ENCODE measurements at regions not wholly inside any gene's neighbourhood (a gene's known extent, or its start where the extent isn't known, plus 50 kb on each side); places are given as distances from the start of the nearest gene placed in this dataset.
"Not testable (repeated sequence)": the region's sequence is repeated elsewhere in the genome, so short reads cannot be mapped to it uniquely, and the experiment has no call there.

GRCh38 chr7:131808156-131808555, 251.7 kb upstream of the PODXL start:
- not testable (repeated sequence) for H3K9me3 ChIP-seq (ENCODE audit: control insufficient read depth, insufficient read depth, low read length); H3K27me3 ChIP-seq (ENCODE audit: control insufficient read depth, insufficient read depth, low read length); H3K27ac ChIP-seq (ENCODE audit: low read depth, low read length); H3K4me3 ChIP-seq (ENCODE audit: low read depth, low read length); H3K36me3 ChIP-seq (ENCODE audit: control insufficient read depth, insufficient read depth, low read length); DNase-seq (ENCODE audit: low read depth in 4 of 6, low spot score in 6 of 6); H3K4me1 ChIP-seq (ENCODE audit: control insufficient read depth, insufficient read depth, low read length)
- WGBS (ENCODE audit: insufficient coverage) = 100% methylated on average over 7 of the region's 8 CpGs

- WGBS (ENCODE audit: insufficient coverage) = 17% methylated on average over 2 of the region's 7 CpGs
- Histone ChIP-seq H3K27ac (ENCODE audit: low read depth, low read length) (no peak overlapping the region), H3K27me3 (ENCODE audit: control insufficient read depth, insufficient read depth, low read length) (no peaks in the 10 kb centered on the region), H3K36me3 (ENCODE audit: control insufficient read depth, insufficient read depth, low read length) (no peaks in the 10 kb centered on the region), H3K9me3 (ENCODE audit: control insufficient read depth, insufficient read depth, low read length) (no peaks in the 10 kb centered on the region), H3K4me1 (ENCODE audit: control insufficient read depth, insufficient read depth, low read length) (no peaks in the 10 kb centered on the region), H3K4me3 (ENCODE audit: low read depth, low read length) (no peak overlapping the region)
- DNase-seq (ENCODE audit: low read depth in 4 of 6, low spot score in 6 of 6) = peak in 2 of 6 donors; percentile 38 to 64
These were observed 247.4 kb upstream of the PODXL start for GRCh38 chr7:131803816-131804215.

GRCh38 chr7:131802195-131802864, 245.9 kb upstream of the PODXL start:
- no peak overlapping the region for H3K4me3 ChIP-seq (ENCODE audit: low read depth, low read length)
- no peak for DNase-seq (ENCODE audit: low read depth in 4 of 6, low spot score in 6 of 6)
- no peaks in the 10 kb centered on the region for H3K9me3 ChIP-seq (ENCODE audit: control insufficient read depth, insufficient read depth, low read length)
- no peak overlapping the region for H3K27ac ChIP-seq (ENCODE audit: low read depth, low read length)
- WGBS (ENCODE audit: insufficient coverage) = 87% methylated on average over 5 of the region's 9 CpGs
- no peaks in the 10 kb centered on the region for H3K27me3 ChIP-seq (ENCODE audit: control insufficient read depth, insufficient read depth, low read length)
- H3K36me3 ChIP-seq (ENCODE audit: control insufficient read depth, insufficient read depth, low read length) = no peaks in the 10 kb centered on the region
- H3K4me1 ChIP-seq (ENCODE audit: control insufficient read depth, insufficient read depth, low read length) = no peaks in the 10 kb centered on the region

- no peak overlapping the region for H3K27ac ChIP-seq (ENCODE audit: low read depth, low read length)
- no peak overlapping the region for H3K4me3 ChIP-seq (ENCODE audit: low read depth, low read length)
- H3K27me3 ChIP-seq (ENCODE audit: control insufficient read depth, insufficient read depth, low read length) = no peaks in the 10 kb centered on the region
- no peaks in the 10 kb centered on the region for H3K9me3 ChIP-seq (ENCODE audit: control insufficient read depth, insufficient read depth, low read length)
- 50% methylated on average over 1 of the region's 1 CpG for WGBS (ENCODE audit: insufficient coverage)
- H3K36me3 ChIP-seq (ENCODE audit: control insufficient read depth, insufficient read depth, low read length) = no peaks in the 10 kb centered on the region
- DNase-seq (ENCODE audit: low read depth in 4 of 6, low spot score in 6 of 6) = no peak
- no peaks in the 10 kb centered on the region for H3K4me1 ChIP-seq (ENCODE audit: control insufficient read depth, insufficient read depth, low read length)
These were observed 244.1 kb upstream of the PODXL start for GRCh38 chr7:131800531-131800930.

- no peak overlapping the region for H3K4me3 ChIP-seq (ENCODE audit: low read depth, low read length)
- no peak overlapping the region for H3K27ac ChIP-seq (ENCODE audit: low read depth, low read length)
- H3K9me3 ChIP-seq (ENCODE audit: control insufficient read depth, insufficient read depth, low read length) = no peaks in the 10 kb centered on the region
- no peak for DNase-seq (ENCODE audit: low read depth in 4 of 6, low spot score in 6 of 6)
- H3K36me3 ChIP-seq (ENCODE audit: control insufficient read depth, insufficient read depth, low read length) = no peaks in the 10 kb centered on the region
- WGBS (ENCODE audit: insufficient coverage) = 72% methylated on average over 6 of the region's 6 CpGs
- H3K27me3 ChIP-seq (ENCODE audit: control insufficient read depth, insufficient read depth, low read length) = no peaks in the 10 kb centered on the region
- H3K4me1 ChIP-seq (ENCODE audit: control insufficient read depth, insufficient read depth, low read length) = no peaks in the 10 kb centered on the region
These were observed 243.6 kb upstream of the PODXL start for GRCh38 chr7:131800008-131800407.

GRCh38 chr7:131797841-131798240, 241.4 kb upstream of the PODXL start:
- no peak overlapping the region for H3K27ac ChIP-seq (ENCODE audit: low read depth, low read length)
- no peaks in the 10 kb centered on the region for H3K27me3 ChIP-seq (ENCODE audit: control insufficient read depth, insufficient read depth, low read length)
- DNase-seq (ENCODE audit: low read depth in 4 of 6, low spot score in 6 of 6) = no peak
- H3K36me3 ChIP-seq (ENCODE audit: control insufficient read depth, insufficient read depth, low read length) = no peaks in the 10 kb centered on the region
- H3K4me3 ChIP-seq (ENCODE audit: low read depth, low read length) = no peak overlapping the region
- no peaks in the 10 kb centered on the region for H3K4me1 ChIP-seq (ENCODE audit: control insufficient read depth, insufficient read depth, low read length)
- WGBS (ENCODE audit: insufficient coverage) = 86% methylated on average over 2 of the region's 4 CpGs
- H3K9me3 ChIP-seq (ENCODE audit: control insufficient read depth, insufficient read depth, low read length) = no peaks in the 10 kb centered on the region

GRCh38 chr7:131795400-131795799, 239.0 kb upstream of the PODXL start:
- Histone ChIP-seq H3K4me3 (ENCODE audit: low read depth, low read length) (no peak overlapping the region), H3K27me3 (ENCODE audit: control insufficient read depth, insufficient read depth, low read length) (no peaks in the 10 kb centered on the region), H3K27ac (ENCODE audit: low read depth, low read length) (no peak overlapping the region), H3K9me3 (ENCODE audit: control insufficient read depth, insufficient read depth, low read length) (no peaks in the 10 kb centered on the region), H3K4me1 (ENCODE audit: control insufficient read depth, insufficient read depth, low read length) (no peaks in the 10 kb centered on the region), H3K36me3 (ENCODE audit: control insufficient read depth, insufficient read depth, low read length) (no peaks in the 10 kb centered on the region)
- DNase-seq (ENCODE audit: low read depth in 4 of 6, low spot score in 6 of 6) = peak in 1 of 6 donors; percentile 71
- WGBS (ENCODE audit: insufficient coverage) = 82% methylated on average over 3 of the region's 10 CpGs

- Histone ChIP-seq H3K27ac (ENCODE audit: low read depth, low read length) (no peak overlapping the region), H3K27me3 (ENCODE audit: control insufficient read depth, insufficient read depth, low read length) (no peaks in the 10 kb centered on the region), H3K4me1 (ENCODE audit: control insufficient read depth, insufficient read depth, low read length) (no peaks in the 10 kb centered on the region), H3K9me3 (ENCODE audit: control insufficient read depth, insufficient read depth, low read length) (no peaks in the 10 kb centered on the region), H3K36me3 (ENCODE audit: control insufficient read depth, insufficient read depth, low read length) (no peaks in the 10 kb centered on the region), H3K4me3 (ENCODE audit: low read depth, low read length) (no peak overlapping the region)
- WGBS (ENCODE audit: insufficient coverage) = 96% methylated on average over 3 of the region's 3 CpGs
- DNase-seq (ENCODE audit: low read depth in 4 of 6, low spot score in 6 of 6) = no peak
These were observed 235.9 kb upstream of the PODXL start for GRCh38 chr7:131792311-131792710.

- Histone ChIP-seq H3K27ac (ENCODE audit: low read depth, low read length) (no peak overlapping the region), H3K27me3 (ENCODE audit: control insufficient read depth, insufficient read depth, low read length) (no peaks in the 10 kb centered on the region), H3K36me3 (ENCODE audit: control insufficient read depth, insufficient read depth, low read length) (no peaks in the 10 kb centered on the region), H3K4me1 (ENCODE audit: control insufficient read depth, insufficient read depth, low read length) (no peaks in the 10 kb centered on the region), H3K4me3 (ENCODE audit: low read depth, low read length) (no peak overlapping the region), H3K9me3 (ENCODE audit: control insufficient read depth, insufficient read depth, low read length) (peaks cover 4% of the 10 kb centered on the region)
- WGBS (ENCODE audit: insufficient coverage) = no CpG with 5 or more reads among the region's 1 CpG
- no peak for DNase-seq (ENCODE audit: low read depth in 4 of 6, low spot score in 6 of 6)
These were observed 230.7 kb upstream of the PODXL start for GRCh38 chr7:131787101-131787500.

GRCh38 chr7:131786204-131786603, 229.8 kb upstream of the PODXL start:
- no peaks in the 10 kb centered on the region for H3K36me3 ChIP-seq (ENCODE audit: control insufficient read depth, insufficient read depth, low read length)
- no peaks in the 10 kb centered on the region for H3K4me1 ChIP-seq (ENCODE audit: control insufficient read depth, insufficient read depth, low read length)
- 33% methylated on average over 1 of the region's 2 CpGs for WGBS (ENCODE audit: insufficient coverage)
- H3K4me3 ChIP-seq (ENCODE audit: low read depth, low read length) = no peak overlapping the region
- no peaks in the 10 kb centered on the region for H3K27me3 ChIP-seq (ENCODE audit: control insufficient read depth, insufficient read depth, low read length)
- H3K27ac ChIP-seq (ENCODE audit: low read depth, low read length) = no peak overlapping the region
- peaks cover 4% of the 10 kb centered on the region for H3K9me3 ChIP-seq (ENCODE audit: control insufficient read depth, insufficient read depth, low read length)
- no peak for DNase-seq (ENCODE audit: low read depth in 4 of 6, low spot score in 6 of 6)

Measured in spinal cord (tissue), 9 donors.